ENCODE measurements at regions not wholly inside any gene's neighbourhood (a gene's known extent, or its start where the extent isn't known, plus 50 kb on each side); places are given as distances from the start of the nearest gene placed in this dataset.

- H3K27ac Mint-ChIP-seq = no peak overlapping the region
- H3K4me1 Mint-ChIP-seq = peaks cover 4% of the 10 kb centered on the region
- no peak overlapping the region for H3K4me3 Mint-ChIP-seq
- peaks cover 40% of the 10 kb centered on the region for H3K9me3 Mint-ChIP-seq
- peaks cover 37% of the 10 kb centered on the region for H3K36me3 Mint-ChIP-seq
- ChIA-PET CTCF (no interaction called here), POLR2A (no interaction called here)
- ATAC-seq (no peak), DNase-seq (ENCODE audit: low spot score) (no peak)
- TF ChIP-seq ZNF416 (CRISPR knock-in tag; IDR thresholded peaks at IDR 0.05) = no peak
- no peak for TF ChIP-seq NR3C1 (CRISPR knock-in tag; conservative IDR thresholded peaks at IDR 0.05; ENCODE audit: low read depth)
- no peak for TF ChIP-seq ZNF671 (CRISPR knock-in tag; IDR thresholded peaks at IDR 0.05)
- no peak for TF ChIP-seq MYBL2 (CRISPR knock-in tag; IDR thresholded peaks at IDR 0.05)
- TF ChIP-seq CTCF (IDR thresholded peaks at IDR 0.05) = no peak
- no peak for TF ChIP-seq ELF4 (CRISPR knock-in tag; IDR thresholded peaks at IDR 0.05; ENCODE audit: low read depth)
- TF ChIP-seq SMAD4 (CRISPR knock-in tag; IDR thresholded peaks at IDR 0.05) = no peak
- TF ChIP-seq E2F1 (CRISPR knock-in tag; IDR thresholded peaks at IDR 0.05) = no peak
- TF ChIP-seq ATF1 (CRISPR knock-in tag; IDR thresholded peaks at IDR 0.05) = no peak
- TF ChIP-seq TP53 (CRISPR knock-in tag; IDR thresholded peaks at IDR 0.05) = no peak
- no peak for TF ChIP-seq GRHL2 (CRISPR knock-in tag; IDR thresholded peaks at IDR 0.05; ENCODE audit: insufficient replicate concordance, severe bottlenecking)
- TF ChIP-seq ZNF423 (CRISPR knock-in tag; IDR thresholded peaks at IDR 0.05) = no peak
- no peak for TF ChIP-seq CBFB (CRISPR knock-in tag; IDR thresholded peaks at IDR 0.05; ENCODE audit: low read depth)
- no peak for TF ChIP-seq NR1H2 (CRISPR knock-in tag; IDR thresholded peaks at IDR 0.05)
- no peak for TF ChIP-seq FOXP1 (CRISPR knock-in tag; IDR thresholded peaks at IDR 0.05; ENCODE audit: borderline replicate concordance)
- TF ChIP-seq FOXK1 (CRISPR knock-in tag; IDR thresholded peaks at IDR 0.05) = no peak
- TF ChIP-seq ESRRA (CRISPR knock-in tag; IDR thresholded peaks at IDR 0.05; ENCODE audit: borderline replicate concordance) = no peak
- no peaks in the 10 kb centered on the region; the same call in 1 of the 2 replicates for H3K27me3 Mint-ChIP-seq (ENCODE audit: low read depth)
Observed at GRCh38 chr2:22579341-22579740, 805.6 kb upstream of the KLHL29 start.

- Mint-ChIP-seq H3K9me3 (peaks cover 63% of the 10 kb centered on the region), H3K36me3 (peaks cover 37% of the 10 kb centered on the region), H3K27me3 (ENCODE audit: low read depth) (no peaks in the 10 kb centered on the region; the same call in none of the 2 replicates), H3K27ac (no peak overlapping the region), H3K4me3 (no peak overlapping the region), H3K4me1 (no peaks in the 10 kb centered on the region)
- TF ChIP-seq MXD4 (CRISPR knock-in tag; IDR thresholded peaks at IDR 0.05; ENCODE audit: borderline replicate concordance) = no peak
- TF ChIP-seq E2F1 (CRISPR knock-in tag; IDR thresholded peaks at IDR 0.05) = no peak
- peak; percentile 86 for TF ChIP-seq ZNF416 (CRISPR knock-in tag; IDR thresholded peaks at IDR 0.05)
- TF ChIP-seq JAZF1 (CRISPR knock-in tag; IDR thresholded peaks at IDR 0.05) = no peak
- no peak for TF ChIP-seq ZNF423 (CRISPR knock-in tag; IDR thresholded peaks at IDR 0.05)
- no peak for TF ChIP-seq ZNF532 (CRISPR knock-in tag; IDR thresholded peaks at IDR 0.05; ENCODE audit: borderline replicate concordance)
- no peak for DNase-seq (ENCODE audit: low spot score)
- ChIA-PET POLR2A (no interaction called here), CTCF (no interaction called here)
- no peak for ATAC-seq
Observed at GRCh38 chr2:22582107-22582506, 802.9 kb upstream of the KLHL29 start.

Measured in WTC11 (cell line).